Tongue (tissue), 2 donors: ENCODE measurements at regions not wholly inside any gene's neighbourhood (a gene's known extent, or its start where the extent isn't known, plus 50 kb on each side); places are given as distances from the start of the nearest gene placed in this dataset. TPM values are rescaled to one million over a fixed set of nuclear protein-coding genes. Genes with fewer than 3 reads are reported as not detected.
A peak's percentile ranks its signal among the peaks of the same experiment; 100 is the strongest.

ENCODE experiments used
- DNase-seq: peaks from one replicate; pipeline ENCODE4 v3.0.0-alpha.2; 2015
- small RNA-seq: library from RNA; depleted of rRNA; stranded (forward); fragments of <200 nt; gene quantifications from one replicate; pipeline ENCODE3, GENCODE V24; 2014; ENCODE audit warnings: low replicate concordance

DNA sequence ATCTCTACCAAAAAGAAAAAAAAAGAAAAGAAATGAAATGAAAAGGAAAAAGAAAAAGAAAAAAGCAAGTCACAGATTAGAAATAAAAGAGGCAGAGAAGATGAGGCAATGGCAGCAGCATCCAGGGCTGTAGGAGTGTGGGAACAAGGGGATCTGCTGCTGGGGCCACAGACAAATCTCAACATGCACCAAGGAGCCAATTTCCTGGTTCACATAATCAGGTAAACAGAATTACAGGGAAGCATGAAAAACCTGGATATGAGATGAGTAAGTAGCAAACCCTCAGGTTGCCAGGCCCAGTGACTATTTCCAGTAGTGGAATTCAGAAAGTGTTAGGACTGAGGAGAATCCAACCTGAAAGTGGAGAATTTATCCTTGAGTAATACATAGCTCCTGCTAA lies 77.4 kb upstream of the ARHGAP28 start:
- DNase-seq = no peak

DNA sequence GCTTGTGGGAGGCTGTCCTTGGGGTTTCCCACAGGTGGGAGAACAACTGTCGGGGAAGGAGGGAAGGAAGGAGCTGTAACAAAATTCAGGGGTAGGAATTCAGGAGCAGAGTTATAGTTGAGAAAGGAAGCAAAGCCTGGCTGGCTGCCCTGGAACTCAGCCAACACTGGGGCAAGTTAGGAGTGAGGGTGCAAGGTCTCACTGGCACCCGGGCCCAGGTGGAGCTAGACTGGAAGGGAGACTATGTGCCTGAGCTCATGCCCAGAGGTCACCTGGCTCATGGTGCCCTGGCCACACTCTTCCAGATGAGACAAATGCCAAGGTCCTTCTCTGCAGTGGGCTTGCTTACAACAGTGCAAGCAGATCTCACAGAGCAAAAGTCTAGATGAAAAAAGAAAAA lies 75.6 kb upstream of the ARHGAP28 start:
- no peak for DNase-seq

GRCh38 chr18:6659963-6660725 lies 69.4 kb upstream of the ARHGAP28 start:
- peak; percentile 83 for DNase-seq

- DNase-seq = no peak
These were observed 67.7 kb upstream of the ARHGAP28 start for GRCh38 chr18:6661692-6662415.

GRCh38 chr18:6666012-6666685 lies 63.4 kb upstream of the ARHGAP28 start:
- peak; percentile 72 for DNase-seq

- no peak for DNase-seq
These were observed 60.7 kb upstream of the ARHGAP28 start for GRCh38 chr18:6668836-6669235.

- DNase-seq = no peak
These were observed 56.7 kb upstream of the ARHGAP28 start for GRCh38 chr18:6672821-6673308.

GRCh38 chr18:6677086-6677485 lies 52.4 kb upstream of the ARHGAP28 start:
- DNase-seq = no peak

DNA sequence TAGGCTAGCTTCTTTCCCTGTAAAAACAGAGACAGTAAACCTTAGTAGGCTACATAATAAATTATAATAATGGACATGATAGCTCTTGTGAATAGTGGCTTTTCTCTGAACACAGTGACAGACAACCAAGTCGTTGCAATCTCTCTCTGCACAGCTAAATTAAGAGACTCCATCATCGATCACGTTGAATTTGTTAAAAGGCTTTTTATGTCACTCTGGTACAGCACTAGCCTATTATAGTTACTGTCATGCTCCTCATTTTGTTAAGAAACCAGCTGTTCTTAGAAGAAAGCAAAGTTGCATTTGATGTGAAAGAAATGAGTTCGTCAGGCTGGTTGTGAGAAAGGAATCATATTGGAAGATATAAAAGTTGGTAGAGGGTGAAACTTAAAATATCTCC lies 50.3 kb upstream of the ARHGAP28 start:
- DNase-seq = no peak

Small RNA genes in the stretch of these regions (small RNA-seq; reads per million reads assigned to genes)
- gene RN7SL282P = not detected
